ENCODE measurements at regions not wholly inside any gene's neighbourhood (a gene's known extent, or its start where the extent isn't known, plus 50 kb on each side); places are given as distances from the start of the nearest gene placed in this dataset.

GRCh38 chr1:79376106-79376505 is 369.6 kb upstream of the ADGRL4 start:
- H3K9me2 ChIP-seq (replicated peaks; ENCODE audit: insufficient read depth, low read length): no peaks in the 10 kb centered on the region
- H4K20me1 ChIP-seq (ENCODE audit: insufficient read depth, low read length): no peaks in the 10 kb centered on the region
- H3K9me3 ChIP-seq (replicated peaks; ENCODE audit: insufficient read depth, low read length): no peaks in the 10 kb centered on the region
- no peak for DNase-seq
- no peak overlapping the region for H3K4me3 ChIP-seq (ENCODE audit: low read length)
- no peaks in the 10 kb centered on the region for H3K4me1 ChIP-seq (ENCODE audit: low read length)
- no peaks in the 10 kb centered on the region for H3K79me2 ChIP-seq (ENCODE audit: low read length)
- no peaks in the 10 kb centered on the region for H3K36me3 ChIP-seq (replicated peaks; ENCODE audit: insufficient read depth, low read length)
- no peaks in the 10 kb centered on the region for H3K27me3 ChIP-seq (replicated peaks; ENCODE audit: insufficient read depth, low read length)
- H2AFZ ChIP-seq (ENCODE audit: low read length): no peak overlapping the region
- no peak overlapping the region for H3K9ac ChIP-seq (ENCODE audit: low read length)
- H3K4me2 ChIP-seq (ENCODE audit: low read depth, low read length): no peak overlapping the region
- TF ChIP-seq CTCF (IDR thresholded peaks at IDR 0.05; ENCODE audit: low read length): no peak
- no peak for TF ChIP-seq EZH2 (optimal IDR thresholded peaks at IDR 0.05; ENCODE audit: low read depth, low read length)
- no peak for TF ChIP-seq EZH2phosphoT487 (IDR thresholded peaks at IDR 0.05; ENCODE audit: low read length)
- H3K27ac ChIP-seq (ENCODE audit: low read length): no peak overlapping the region
- no peaks in the 10 kb centered on the region for H3F3A ChIP-seq (ENCODE audit: insufficient read depth, low read length)

GRCh38 chr1:79375352-79375751 is 368.8 kb upstream of the ADGRL4 start:
- no peak for DNase-seq
- Histone ChIP-seq H3K4me1 (ENCODE audit: low read length) (no peaks in the 10 kb centered on the region), H3K4me3 (ENCODE audit: low read length) (no peak overlapping the region), H3K9ac (ENCODE audit: low read length) (no peak overlapping the region), H3K4me2 (ENCODE audit: low read depth, low read length) (no peak overlapping the region), H3K27ac (ENCODE audit: low read length) (no peak overlapping the region), H3K9me2 (replicated peaks; ENCODE audit: insufficient read depth, low read length) (no peaks in the 10 kb centered on the region), H3F3A (ENCODE audit: insufficient read depth, low read length) (no peaks in the 10 kb centered on the region), H4K20me1 (ENCODE audit: insufficient read depth, low read length) (no peaks in the 10 kb centered on the region), H3K9me3 (replicated peaks; ENCODE audit: insufficient read depth, low read length) (no peaks in the 10 kb centered on the region), H3K36me3 (replicated peaks; ENCODE audit: insufficient read depth, low read length) (no peaks in the 10 kb centered on the region), H3K27me3 (replicated peaks; ENCODE audit: insufficient read depth, low read length) (no peaks in the 10 kb centered on the region), H2AFZ (ENCODE audit: low read length) (no peak overlapping the region), H3K79me2 (ENCODE audit: low read length) (no peaks in the 10 kb centered on the region)
- TF ChIP-seq EZH2phosphoT487 (IDR thresholded peaks at IDR 0.05; ENCODE audit: low read length) (no peak), EZH2 (optimal IDR thresholded peaks at IDR 0.05; ENCODE audit: low read depth, low read length) (no peak), CTCF (IDR thresholded peaks at IDR 0.05; ENCODE audit: low read length) (no peak)

- H3K4me2 ChIP-seq (ENCODE audit: low read depth, low read length): no peak overlapping the region
- TF ChIP-seq CTCF (IDR thresholded peaks at IDR 0.05; ENCODE audit: low read length) (no peak), EZH2phosphoT487 (IDR thresholded peaks at IDR 0.05; ENCODE audit: low read length) (no peak), EZH2 (optimal IDR thresholded peaks at IDR 0.05; ENCODE audit: low read depth, low read length) (no peak)
- no peaks in the 10 kb centered on the region for H3K4me1 ChIP-seq (ENCODE audit: low read length)
- no peak overlapping the region for H3K4me3 ChIP-seq (ENCODE audit: low read length)
- no peaks in the 10 kb centered on the region for H3K27me3 ChIP-seq (replicated peaks; ENCODE audit: insufficient read depth, low read length)
- no peak for DNase-seq
- no peaks in the 10 kb centered on the region for H3K36me3 ChIP-seq (replicated peaks; ENCODE audit: insufficient read depth, low read length)
- no peaks in the 10 kb centered on the region for H3K79me2 ChIP-seq (ENCODE audit: low read length)
- H3K9ac ChIP-seq (ENCODE audit: low read length): no peak overlapping the region
- H2AFZ ChIP-seq (ENCODE audit: low read length): no peak overlapping the region
- no peak overlapping the region for H3K27ac ChIP-seq (ENCODE audit: low read length)
- no peaks in the 10 kb centered on the region for H4K20me1 ChIP-seq (ENCODE audit: insufficient read depth, low read length)
- H3K9me3 ChIP-seq (replicated peaks; ENCODE audit: insufficient read depth, low read length): no peaks in the 10 kb centered on the region
- H3K9me2 ChIP-seq (replicated peaks; ENCODE audit: insufficient read depth, low read length): no peaks in the 10 kb centered on the region
- no peaks in the 10 kb centered on the region for H3F3A ChIP-seq (ENCODE audit: insufficient read depth, low read length)
Observed at GRCh38 chr1:79374397-79374796, 367.9 kb upstream of the ADGRL4 start.

Data from MM.1S (cell line).